HG02885 (cell line): ENCODE measurements at regions not wholly inside any gene's neighbourhood (a gene's known extent, or its start where the extent isn't known, plus 50 kb on each side); places are given as distances from the start of the nearest gene placed in this dataset.
"Not testable (repeated sequence)": the region's sequence is repeated elsewhere in the genome, so short reads cannot be mapped to it uniquely, and the experiment has no call there.

Experiments used
- ATAC-seq: cut with Tn5 transposase; IDR thresholded peaks from one replicate; pipeline ENCODE4 v1.9.1; 2021; ENCODE audit warnings: mild to moderate bottlenecking; ENCODE audit not compliant: unreplicated experiment, poor library complexity

DNA sequence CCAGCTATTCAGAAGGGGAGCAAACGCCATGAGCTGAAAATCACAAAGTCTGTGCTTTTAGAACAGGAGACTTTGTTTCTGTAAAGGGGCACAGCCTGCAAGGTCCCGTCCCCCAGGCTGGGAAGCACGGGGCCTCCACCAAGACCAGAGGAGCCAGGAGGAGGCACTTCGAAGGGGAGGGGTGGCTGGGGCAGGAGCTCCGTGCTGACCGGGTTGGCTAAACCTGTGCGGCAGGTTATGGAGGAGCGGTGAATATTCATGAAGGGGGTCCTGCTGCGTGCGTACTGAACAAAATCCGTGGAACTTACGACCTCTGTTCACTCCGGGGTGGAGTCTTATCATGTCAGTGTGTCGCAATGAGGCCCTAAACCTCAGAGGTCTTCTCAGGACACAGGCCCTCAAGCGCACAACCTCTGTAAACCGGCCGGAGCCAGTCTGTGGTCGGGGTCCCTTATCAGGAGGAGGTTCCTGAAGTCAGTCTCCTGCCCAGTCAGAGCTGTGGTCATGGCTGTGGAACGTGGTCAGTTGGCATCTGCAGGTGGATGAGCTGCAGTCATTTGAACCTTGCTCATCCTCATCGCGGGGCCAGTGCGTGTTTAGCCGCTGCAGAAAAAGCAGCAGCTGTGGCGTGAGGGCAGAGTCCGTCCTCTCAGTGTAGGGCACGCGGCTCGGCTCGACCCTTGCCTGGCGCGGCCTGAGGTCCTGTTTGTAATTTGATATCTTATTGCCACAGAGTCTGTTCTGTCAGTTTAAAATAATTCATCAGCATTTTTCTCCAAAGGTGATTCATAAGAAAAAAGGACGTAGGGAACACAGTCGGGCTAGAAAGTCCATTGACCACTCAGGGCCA, 5507.7 kb upstream of the TPTE start:
- not testable (repeated sequence) for ATAC-seq

DNA sequence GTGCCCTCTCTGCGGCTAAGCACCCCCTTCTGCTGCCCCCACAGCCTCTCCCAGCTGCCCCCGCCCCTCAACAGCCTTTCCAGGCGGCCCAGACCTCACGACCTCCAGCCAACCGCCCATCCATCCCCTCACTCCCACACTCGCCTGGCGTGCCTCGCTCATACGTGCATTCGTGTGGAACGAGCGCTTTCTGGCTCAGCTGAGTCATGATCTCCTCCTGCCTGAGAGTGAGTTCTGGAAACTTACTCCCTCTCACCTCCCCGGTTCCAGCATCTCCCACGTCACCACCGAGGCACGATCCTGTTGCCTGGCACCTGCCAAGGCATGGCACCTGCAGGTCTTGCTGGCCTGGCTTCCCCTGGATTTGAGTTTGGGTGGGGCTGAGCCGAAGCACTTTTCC, 5506.2 kb upstream of the TPTE start:
- ATAC-seq: not testable (repeated sequence)

DNA sequence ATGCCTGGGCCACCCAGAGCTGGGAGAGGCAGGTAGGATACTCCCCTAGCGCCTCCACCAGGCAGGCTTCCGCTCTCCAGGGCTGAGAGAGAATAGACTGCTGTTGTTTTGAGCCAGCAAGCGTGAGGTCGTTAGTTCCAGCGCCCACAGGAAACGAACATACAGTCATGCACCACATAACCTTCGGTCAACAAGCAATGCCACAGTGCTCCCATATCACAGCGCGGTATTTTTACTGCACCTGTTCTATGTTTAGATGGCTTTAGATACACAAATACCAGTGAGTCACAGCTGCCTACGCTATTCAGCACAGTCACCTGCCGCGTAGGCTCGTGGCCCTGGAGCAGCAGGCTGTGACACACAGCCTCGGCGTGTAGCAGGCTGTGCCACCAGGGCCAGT, 5502.3 kb upstream of the TPTE start:
- peak; percentile 46 for ATAC-seq

DNA sequence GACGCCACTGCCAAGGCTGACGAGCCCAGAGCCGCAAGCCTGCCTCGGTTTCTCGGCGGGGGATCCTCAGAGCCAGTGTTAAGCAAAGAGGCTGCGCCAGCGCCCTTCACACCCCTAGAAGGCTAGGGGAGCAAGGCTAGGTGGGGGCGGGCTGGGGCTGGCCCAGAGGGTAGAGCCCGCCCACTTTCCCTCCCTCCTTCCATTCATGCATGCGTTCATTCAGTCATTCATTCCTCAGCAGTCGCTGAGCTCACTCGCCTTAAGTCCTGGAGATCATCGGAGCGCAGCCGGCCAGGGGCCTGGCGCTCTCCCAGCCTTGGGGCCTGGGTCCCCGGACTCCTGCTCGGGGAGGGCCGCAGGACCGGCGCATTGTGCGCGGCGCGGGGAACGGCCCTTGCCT, 5499.6 kb upstream of the TPTE start:
- ATAC-seq: peak; percentile 44

DNA sequence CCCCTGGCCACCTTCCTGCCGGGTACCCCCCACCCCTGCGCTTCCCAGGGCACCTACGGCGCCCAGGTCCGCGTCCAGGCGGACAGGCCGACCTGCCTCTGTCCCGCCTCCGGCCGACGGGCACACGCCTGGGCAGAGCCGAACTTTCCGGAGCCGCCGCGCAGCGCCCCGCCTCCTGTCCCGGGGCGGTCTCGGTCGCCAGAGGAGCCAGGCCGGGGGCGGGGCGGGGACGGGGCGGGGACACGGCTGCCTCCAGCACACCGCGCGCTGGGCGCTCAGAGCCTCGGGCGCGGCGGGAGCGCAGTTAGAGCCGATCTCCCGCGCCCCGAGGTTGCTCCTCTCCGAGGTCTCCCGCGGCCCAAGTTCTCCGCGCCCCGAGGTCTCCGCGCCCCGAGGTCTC, 5499.1 kb upstream of the TPTE start:
- ATAC-seq: peak; percentile 48

DNA sequence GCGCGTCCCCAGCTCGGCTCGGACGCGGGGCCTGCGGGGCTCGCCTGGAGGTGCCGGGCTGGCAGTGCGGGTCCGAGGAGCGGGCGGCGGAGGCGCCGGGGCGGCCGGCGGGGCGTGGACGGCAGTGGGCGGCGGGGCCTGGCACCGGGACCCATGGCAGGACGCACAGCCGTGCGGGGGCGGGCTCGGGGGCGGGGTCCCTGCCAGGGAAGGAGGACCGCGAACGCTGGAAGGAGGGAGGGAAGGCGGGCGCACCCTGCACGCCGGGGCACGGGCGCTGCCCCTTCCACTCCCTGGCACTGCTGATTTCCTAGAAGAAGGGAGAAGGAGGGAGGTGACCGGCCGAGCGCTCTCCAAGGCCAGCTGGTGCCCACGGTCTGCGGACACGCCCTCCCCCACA, 5498.6 kb upstream of the TPTE start:
- peak; percentile 7 for ATAC-seq

DNA sequence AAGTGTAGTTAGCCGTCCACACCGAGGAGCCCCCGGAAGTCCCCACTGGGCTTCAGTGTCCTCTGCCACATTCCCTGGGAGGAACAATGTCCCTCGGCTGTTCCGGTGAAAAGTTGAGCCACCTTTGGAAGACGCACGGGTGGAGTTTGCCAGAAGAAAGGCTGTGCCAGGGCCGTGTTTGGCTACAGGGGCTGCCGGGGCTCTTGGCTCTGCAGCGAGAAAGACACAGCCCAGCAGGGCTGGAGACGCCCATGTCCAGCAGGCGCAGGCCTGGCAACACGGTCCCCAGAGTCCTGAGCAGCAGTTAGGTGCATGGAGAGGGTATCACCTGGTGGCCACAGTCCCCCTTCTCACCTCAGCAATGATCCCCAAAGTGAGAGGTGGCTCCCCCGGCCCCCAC, 5486.2 kb upstream of the TPTE start:
- ATAC-seq: not testable (repeated sequence)

DNA sequence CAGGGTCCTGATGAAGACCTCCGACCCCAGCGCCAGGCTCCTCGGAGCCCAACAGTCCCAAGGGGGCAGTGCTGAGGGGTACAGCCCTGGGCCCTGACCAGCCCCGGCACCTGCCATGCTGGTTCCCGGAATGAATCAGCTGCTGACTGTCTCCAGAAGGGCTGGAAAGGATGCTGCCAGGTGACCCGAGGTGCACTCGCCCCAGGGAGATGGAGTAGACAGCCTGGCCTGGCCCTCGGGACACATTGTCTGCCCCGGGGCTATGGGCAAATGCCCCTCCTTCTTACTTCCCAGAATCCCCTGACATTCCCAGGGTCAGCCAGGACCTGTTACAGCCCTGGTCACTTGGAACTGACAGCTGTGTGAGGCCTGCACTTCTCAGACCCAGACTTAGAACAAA, 5485.8 kb upstream of the TPTE start:
- ATAC-seq: not testable (repeated sequence)

DNA sequence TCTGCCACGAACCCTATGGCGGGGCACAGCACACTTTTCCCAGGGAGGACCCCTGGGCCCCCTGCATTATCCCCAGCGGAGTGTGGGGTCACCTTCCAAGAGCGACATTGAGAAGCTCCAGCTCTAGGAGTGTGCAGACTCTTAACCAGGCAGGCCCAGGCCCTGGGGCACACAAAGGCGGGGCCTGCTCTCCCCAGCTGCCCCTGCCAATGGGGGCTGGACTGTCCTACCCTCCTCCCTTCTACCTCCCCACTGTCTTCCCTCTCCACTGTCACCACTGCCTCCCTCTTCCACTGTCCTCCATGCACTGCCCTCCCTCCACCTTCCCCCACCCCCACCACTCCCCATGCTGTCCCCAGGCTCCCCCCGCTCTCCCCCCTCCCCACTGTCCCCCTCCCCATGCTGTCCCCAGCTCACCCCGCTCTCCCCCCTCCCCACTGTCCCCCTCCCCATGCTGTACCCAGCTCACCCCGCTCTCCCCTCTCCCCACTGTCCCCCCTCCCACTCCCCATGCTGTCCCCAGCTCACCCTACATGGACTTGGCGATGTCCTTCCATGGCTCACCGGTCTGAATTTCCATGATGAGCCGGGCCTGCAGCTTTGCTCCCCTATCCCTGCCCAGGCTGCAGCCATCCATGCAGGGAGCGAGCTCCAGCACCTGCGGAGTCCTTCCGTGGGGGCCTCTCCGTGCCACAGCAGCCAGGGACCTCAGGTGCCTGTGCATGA, 5483.6 kb upstream of the TPTE start:
- ATAC-seq: not testable (repeated sequence)

DNA sequence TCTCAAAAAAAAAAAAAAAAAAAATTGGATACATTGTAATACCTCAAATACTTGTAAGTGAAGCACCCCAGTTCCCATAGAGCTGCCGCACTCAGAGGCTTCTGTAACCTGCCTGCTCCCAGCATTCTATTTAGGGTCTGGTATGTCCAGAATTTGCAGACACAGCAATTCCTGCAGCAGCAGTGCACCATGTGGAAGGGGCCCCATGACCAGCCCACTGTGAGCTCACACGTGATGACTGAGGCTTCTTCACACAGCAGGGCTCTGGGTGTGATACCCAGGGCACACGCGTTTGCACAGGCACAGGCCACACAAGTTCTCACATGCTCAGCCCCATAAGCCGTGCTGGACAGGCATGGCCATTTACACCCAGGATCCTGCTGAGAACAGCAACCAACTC, 5481.5 kb upstream of the TPTE start:
- not testable (repeated sequence) for ATAC-seq

DNA sequence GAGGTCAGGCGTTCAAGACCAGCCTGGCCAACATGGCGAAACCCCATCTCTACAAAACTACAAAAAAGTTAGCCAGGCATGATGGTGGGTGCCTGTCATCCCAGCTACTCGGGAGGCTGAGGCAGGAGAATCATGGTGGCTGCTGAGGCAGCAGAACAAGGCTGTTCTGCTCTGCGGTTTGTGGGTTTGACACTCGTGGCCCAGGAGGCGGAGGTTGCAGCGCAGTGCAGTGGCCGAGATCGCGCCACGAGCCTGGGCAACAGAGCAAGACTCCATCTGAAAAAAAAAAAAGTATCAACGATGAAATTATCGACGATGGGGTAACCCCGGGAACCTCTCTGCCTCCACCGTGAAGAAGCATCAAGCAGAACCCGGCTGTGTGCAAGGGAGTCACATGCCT, 5478.8 kb upstream of the TPTE start:
- not testable (repeated sequence) for ATAC-seq

DNA sequence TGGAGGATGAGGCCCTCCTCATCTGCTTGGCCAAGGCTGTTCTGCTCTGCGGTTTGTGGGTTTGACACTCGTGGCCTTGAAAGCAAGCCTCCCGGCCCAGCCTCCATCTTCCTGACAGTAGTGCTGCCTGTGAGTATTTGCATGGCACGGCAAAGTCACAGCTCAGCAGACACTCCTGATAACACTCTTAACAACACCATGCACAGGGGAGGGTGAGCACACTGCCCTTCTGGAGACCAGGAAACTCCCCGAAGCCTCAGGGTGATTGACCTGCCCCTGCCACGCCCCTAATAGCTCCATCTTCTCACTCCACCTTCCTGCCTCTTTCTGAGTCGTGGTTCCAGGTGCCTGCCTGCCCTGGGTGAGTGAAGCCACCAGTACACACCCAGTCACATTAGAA, 5476.6 kb upstream of the TPTE start:
- not testable (repeated sequence) for ATAC-seq

DNA sequence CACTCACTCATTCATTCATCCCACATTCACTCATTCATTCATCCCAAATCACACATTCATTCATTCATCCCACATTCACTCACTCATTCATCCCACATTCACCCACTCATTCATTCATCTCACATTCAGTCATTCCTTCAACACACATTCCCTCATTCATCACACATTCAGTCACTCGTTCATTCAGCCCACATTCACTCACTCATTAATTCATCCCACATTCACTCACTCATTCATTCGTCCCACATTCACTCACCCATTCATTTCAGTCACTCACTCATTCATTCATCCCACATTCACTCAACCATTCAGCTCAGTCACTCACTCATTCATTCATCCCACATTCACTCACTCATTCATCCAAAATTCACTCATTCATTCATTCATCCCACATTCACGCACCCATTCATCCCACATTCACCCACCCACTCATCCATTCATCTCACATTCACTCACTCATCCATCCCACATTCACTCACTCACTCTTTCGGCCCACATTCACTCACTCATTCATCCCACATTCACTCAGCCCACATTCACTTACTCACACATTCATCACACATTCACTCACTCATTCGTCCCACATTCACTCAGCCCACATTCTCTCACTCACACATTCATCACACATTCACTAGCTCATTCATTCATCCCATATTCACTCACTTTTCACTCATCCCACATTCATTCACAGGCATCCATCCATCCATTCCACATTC, 5469.9 kb upstream of the TPTE start:
- ATAC-seq: not testable (repeated sequence)

DNA sequence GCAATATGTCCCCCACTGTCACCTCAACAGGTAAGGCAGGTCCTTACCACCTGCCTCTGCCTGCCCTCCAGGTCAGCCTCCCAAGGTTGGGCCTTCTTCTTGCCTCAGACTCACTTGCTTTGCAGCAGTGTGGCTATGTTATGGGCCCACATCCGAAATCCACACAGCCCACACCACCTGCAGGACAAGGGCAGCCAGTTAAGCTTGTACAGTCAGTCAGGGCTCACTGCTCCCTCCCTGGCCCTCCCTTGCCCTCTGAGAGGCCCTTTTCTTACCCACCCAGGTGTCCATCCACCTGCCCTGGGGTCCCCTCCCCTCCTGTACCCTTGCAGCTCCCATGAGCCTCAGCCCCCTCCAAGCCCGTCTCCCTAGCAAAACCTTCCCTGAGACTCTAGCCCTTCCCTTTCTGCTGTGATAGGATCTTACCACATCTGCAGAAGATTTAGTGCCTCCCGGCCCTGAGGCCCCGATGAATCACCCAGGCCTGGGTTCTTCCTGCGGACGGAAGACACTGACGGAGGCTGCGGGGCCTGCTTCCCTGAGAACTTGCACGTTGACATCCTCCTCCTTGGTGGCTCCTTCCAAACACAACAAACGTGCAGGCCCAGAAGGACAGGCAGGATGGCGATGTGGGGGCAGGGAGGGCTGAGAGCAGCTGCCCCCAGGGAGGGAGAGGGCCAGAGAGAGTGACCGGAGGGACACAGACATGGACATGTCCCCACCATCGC, 5466.2 kb upstream of the TPTE start:
- not testable (repeated sequence) for ATAC-seq

DNA sequence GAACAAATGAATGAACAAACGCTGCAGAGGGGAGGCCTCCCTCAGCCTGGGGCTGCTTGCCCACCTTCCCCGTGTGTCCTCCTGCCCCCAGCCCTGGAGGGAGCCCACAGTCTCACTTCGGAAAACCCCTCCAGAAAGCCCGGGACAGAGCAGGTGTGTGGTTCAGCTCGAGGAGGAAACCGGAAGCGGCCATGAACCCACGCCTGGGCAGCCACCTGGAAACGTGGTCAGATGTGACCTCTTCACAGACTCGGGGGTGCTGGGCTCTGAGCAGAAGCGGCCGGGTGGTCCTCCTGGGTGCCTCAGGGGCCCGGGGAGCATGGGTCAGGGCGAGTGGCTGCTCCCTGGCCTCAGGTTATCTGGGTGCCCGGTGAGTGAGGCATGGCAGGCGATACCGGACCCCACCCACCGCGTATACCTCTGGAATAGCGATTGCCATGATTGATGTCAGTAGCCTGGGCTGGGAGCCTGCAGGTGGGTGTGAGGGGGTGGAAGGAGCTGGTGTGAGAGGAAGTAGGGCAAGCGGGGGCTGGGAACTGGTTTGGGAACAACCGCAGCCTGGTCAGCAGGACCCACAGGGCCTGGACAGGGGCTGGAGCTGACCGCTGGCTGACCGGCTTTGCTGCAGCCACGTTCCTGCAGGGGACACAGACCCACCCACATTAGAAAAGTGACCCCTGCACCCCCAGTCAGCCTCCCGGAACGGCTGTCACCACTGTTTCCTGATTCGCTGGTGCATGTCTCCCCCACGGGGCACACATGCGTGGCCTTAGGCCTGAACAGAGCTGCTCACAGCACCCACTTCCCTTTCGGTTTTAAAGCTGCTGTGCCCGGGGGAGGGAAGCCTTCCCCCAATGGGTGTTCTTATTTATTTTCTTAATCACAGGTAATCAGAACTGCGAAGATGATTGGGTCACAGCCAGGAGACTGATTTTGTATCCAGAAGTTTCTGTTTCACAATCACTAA, 5465.1 kb upstream of the TPTE start:
- ATAC-seq: peak; percentile 50

DNA sequence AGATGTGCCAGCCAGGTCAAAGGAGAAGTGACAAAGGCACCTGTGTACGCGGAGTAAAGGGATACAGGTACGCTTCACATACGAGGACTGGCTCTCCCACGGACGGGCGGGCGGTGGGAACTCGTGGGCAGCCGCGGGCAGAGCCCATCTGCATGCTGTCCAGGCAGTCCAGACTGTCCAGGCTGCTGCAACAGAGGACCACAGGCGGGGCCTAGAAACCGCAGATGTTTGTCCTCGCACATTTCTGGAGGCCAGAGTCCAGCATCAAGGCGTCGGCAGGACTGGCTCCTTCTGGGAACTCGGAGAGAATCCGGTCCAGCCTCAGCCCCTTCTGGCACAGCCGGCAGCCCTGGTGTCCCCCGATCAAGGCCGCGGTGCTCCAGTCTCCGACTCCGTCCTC, 5464.3 kb upstream of the TPTE start:
- ATAC-seq: not testable (repeated sequence)

DNA sequence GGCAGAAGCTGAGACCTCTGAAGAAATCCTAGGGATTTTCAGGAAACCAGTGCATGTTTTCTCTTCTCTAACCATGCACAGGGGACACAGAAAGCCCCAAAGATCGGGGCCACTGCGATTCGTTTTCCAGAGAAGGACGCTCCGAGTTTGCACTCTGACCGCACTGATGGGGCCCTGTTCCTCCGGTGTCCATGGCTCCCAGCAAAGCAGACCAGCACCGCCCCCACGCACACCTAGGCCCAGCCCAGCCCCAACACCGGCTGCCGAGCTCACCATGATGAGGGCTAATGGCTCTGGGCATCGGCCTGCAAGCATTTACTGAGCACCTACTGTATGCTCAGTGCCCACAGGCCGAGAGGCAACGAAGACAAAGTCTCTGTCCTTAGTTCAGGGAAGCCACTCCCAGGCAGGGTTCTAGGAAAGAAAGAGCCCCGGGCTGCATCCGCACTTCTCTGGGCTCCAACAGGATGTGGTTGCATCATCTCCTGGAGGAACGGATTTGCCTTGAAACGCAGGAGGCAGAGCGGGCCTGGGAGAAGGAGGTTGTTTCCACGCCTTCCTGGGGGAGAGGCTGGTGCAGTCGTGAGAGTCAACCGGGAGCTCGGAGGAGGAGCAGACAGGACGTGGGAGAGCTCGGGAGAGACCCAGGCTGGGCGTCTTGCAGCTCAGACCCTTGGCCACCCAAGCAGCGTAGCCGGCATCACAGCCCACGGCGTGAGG, 5460.9 kb upstream of the TPTE start:
- ATAC-seq: not testable (repeated sequence)

DNA sequence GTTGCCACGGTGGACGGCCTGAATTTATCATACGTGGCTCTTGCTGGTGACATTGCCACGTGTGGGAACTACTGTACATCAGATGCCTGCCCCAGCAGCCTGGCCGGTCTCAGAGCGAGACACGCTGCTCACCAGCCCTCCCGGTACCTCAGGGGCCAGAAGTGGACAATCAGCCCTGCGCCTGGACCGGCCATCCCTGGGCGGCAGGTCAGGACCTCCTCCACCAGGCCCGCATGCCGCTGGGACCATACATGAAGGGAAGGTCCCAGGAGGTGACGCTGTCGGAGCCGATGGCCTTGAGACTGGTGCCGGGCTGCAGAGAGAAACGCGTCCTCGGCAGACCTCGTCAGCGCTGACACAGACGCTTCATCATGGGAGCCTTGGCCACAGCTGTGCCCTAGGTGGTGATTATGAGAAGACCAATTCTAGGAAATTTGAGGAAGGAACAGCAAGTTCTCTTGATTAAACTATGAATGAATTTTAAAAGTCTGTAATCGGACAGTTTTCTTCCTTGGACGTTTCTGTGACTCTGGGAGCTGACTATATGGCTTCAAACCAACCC, 5456.7 kb upstream of the TPTE start:
- ATAC-seq: not testable (repeated sequence)
